Fibroblast of lung (primary cell): ENCODE measurements at regions not wholly inside any gene's neighbourhood (a gene's known extent, or its start where the extent isn't known, plus 50 kb on each side); places are given as distances from the start of the nearest gene placed in this dataset.

Source experiments
- DNase-seq, 2 donors: peaks; one replicate each; pipeline versions ENCODE4 v3.0.0 to v3.0.0-alpha.2; 2010; ENCODE audit warnings: low read depth in 2 of 2
- H2AFZ ChIP-seq: 2 replicates; pipeline ENCODE4 v1.5.1; 2012; ENCODE audit warnings: low read length, control low read depth, inconsistent platforms
- H3K27ac ChIP-seq: 2 replicates; pipeline ENCODE4 v1.5.1; 2011; ENCODE audit warnings: low read length, control low read depth; ENCODE audit not compliant: insufficient read depth
- H3K27me3 ChIP-seq: 2 replicates; pipeline ENCODE4 v1.5.1; 2011; ENCODE audit warnings: mild to moderate bottlenecking, low read length; ENCODE audit not compliant: control insufficient read depth, insufficient read depth
- H3K36me3 ChIP-seq: 2 replicates; pipeline ENCODE4 v1.5.1; 2011; ENCODE audit warnings: low read length; ENCODE audit not compliant: control insufficient read depth, insufficient read depth
- H3K4me1 ChIP-seq: 2 replicates; pipeline ENCODE4 v1.5.1; 2011; ENCODE audit warnings: low read length; ENCODE audit not compliant: control insufficient read depth, insufficient read depth; ENCODE audit errors: extremely low read depth
- H3K4me2 ChIP-seq: 2 replicates; pipeline ENCODE4 v1.5.1; 2011; ENCODE audit warnings: low read length, control low read depth; ENCODE audit not compliant: insufficient read depth; ENCODE audit errors: extremely low read depth
- H3K4me3 ChIP-seq, 4 experiments: fragments of 200-600 bp in 1 of 4; sonication (generic) in 1 of 4; replicated peaks in 1 of 4; 2 replicates each; pipeline ENCODE4 v1.5.1; 2011 to 2016; ENCODE audit warnings: low read length in 4 of 4, low read depth in 3 of 4, mild to moderate bottlenecking in 3 of 4, control low read depth in 2 of 4, inconsistent platforms in 1 of 4, mixed read lengths in 1 of 4; ENCODE audit not compliant: insufficient read depth in 1 of 4; ENCODE audit errors: control extremely low read depth in 1 of 4
- H3K79me2 ChIP-seq: 2 replicates; pipeline ENCODE4 v1.5.1; 2012; ENCODE audit warnings: mild to moderate bottlenecking, low read length, inconsistent platforms; ENCODE audit not compliant: control insufficient read depth, insufficient read depth
- H3K9ac ChIP-seq: 2 replicates; pipeline ENCODE4 v1.5.1; 2011; ENCODE audit warnings: mild to moderate bottlenecking, low read length, control low read depth; ENCODE audit not compliant: insufficient read depth
- H3K9me3 ChIP-seq: 2 replicates; pipeline ENCODE4 v1.5.1; 2012; ENCODE audit warnings: low read depth, low read length; ENCODE audit not compliant: control insufficient read depth, insufficient read depth
- H4K20me1 ChIP-seq: 2 replicates; pipeline ENCODE4 v1.5.1; 2011; ENCODE audit warnings: low read length; ENCODE audit not compliant: control insufficient read depth, insufficient read depth; ENCODE audit errors: extremely low read depth
- EZH2 ChIP-seq: IDR thresholded peaks from 2 replicates; pipeline ENCODE4 v1.5.1; 2012; ENCODE audit warnings: low read length, control low read depth, mild to moderate bottlenecking; ENCODE audit errors: missing control alignments
- TF ChIP-seq, protein P1 (sequence below), 2 donors: IDR thresholded peaks in 1 of 2; conservative IDR thresholded peaks in 1 of 2; 1 replicate in 1 of 2; 2 replicates in 1 of 2; pipeline ENCODE4 v1.5.1; 2011 to 2012; ENCODE audit warnings: low read length in 2 of 2, control low read depth in 1 of 2, inconsistent platforms in 1 of 2, low read depth in 1 of 2, mild to moderate bottlenecking in 1 of 2

GRCh38 chr3:36606871-36607765 lies 157.2 kb downstream of the DCLK3 start:
- DNase-seq = peak in 1 of 2 donors; percentile 96

GRCh38 chr3:36603423-36603822 lies 160.9 kb downstream of the DCLK3 start:
- H2AFZ ChIP-seq = no peak overlapping the region
- no peak for TF ChIP-seq EZH2
- TF ChIP-seq, protein P1, sequence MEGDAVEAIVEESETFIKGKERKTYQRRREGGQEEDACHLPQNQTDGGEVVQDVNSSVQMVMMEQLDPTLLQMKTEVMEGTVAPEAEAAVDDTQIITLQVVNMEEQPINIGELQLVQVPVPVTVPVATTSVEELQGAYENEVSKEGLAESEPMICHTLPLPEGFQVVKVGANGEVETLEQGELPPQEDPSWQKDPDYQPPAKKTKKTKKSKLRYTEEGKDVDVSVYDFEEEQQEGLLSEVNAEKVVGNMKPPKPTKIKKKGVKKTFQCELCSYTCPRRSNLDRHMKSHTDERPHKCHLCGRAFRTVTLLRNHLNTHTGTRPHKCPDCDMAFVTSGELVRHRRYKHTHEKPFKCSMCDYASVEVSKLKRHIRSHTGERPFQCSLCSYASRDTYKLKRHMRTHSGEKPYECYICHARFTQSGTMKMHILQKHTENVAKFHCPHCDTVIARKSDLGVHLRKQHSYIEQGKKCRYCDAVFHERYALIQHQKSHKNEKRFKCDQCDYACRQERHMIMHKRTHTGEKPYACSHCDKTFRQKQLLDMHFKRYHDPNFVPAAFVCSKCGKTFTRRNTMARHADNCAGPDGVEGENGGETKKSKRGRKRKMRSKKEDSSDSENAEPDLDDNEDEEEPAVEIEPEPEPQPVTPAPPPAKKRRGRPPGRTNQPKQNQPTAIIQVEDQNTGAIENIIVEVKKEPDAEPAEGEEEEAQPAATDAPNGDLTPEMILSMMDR (conservative IDR thresholded peaks at IDR 0.05 in 1 of 2, IDR thresholded peaks at IDR 0.05 in 1 of 2; ENCODE audit: low read depth in 1 of 2, low read length in 2 of 2) = no peak
- H4K20me1 ChIP-seq = no peaks in the 10 kb centered on the region
- H3K36me3 ChIP-seq = no peaks in the 10 kb centered on the region
- no peaks in the 10 kb centered on the region for H3K79me2 ChIP-seq
- no peak for DNase-seq
- H3K27ac ChIP-seq = no peak overlapping the region
- H3K9me3 ChIP-seq = no peaks in the 10 kb centered on the region
- H3K27me3 ChIP-seq = no peaks in the 10 kb centered on the region
- no peak overlapping the region for H3K9ac ChIP-seq
- H3K4me2 ChIP-seq = no peak overlapping the region
- no peak overlapping the region for H3K4me3 ChIP-seq
- H3K4me1 ChIP-seq = no peaks in the 10 kb centered on the region

More at GRCh38 chr3:36606871-36607765, 157.2 kb downstream of the DCLK3 start:
- TF ChIP-seq, protein P1 (conservative IDR thresholded peaks at IDR 0.05 in 1 of 2, IDR thresholded peaks at IDR 0.05 in 1 of 2; ENCODE audit: low read depth in 1 of 2, low read length in 2 of 2) = no peak
- TF ChIP-seq EZH2 = no peak
- H3K4me3 ChIP-seq = no peak overlapping the region
- no peaks in the 10 kb centered on the region for H3K27me3 ChIP-seq
- H3K79me2 ChIP-seq = no peaks in the 10 kb centered on the region
- no peak overlapping the region for H3K27ac ChIP-seq
- no peak overlapping the region for H2AFZ ChIP-seq
- no peak overlapping the region for H3K4me2 ChIP-seq
- H3K9ac ChIP-seq = no peak overlapping the region
- H3K9me3 ChIP-seq = no peaks in the 10 kb centered on the region
- H3K36me3 ChIP-seq = no peaks in the 10 kb centered on the region
- H3K4me1 ChIP-seq = no peaks in the 10 kb centered on the region
- no peaks in the 10 kb centered on the region for H4K20me1 ChIP-seq

DNA sequence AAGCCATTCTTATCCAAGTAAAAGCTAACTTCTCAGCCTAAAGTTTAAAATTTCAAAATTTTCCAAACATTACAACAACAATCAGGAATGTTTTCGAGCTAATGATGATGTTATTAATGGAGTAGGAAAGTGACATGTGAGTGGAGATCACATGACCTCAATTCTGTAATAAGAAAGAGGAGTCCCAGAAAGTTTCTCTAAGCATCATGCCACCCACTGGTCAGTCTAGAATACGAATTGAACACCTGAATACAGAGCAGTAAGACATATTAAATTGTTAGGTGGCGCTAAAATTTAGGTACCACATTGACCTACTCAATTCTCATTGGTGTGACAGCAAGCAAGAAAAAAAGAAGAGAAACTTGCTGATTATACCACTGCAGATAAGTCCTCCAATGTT lies 163.9 kb downstream of the DCLK3 start:
- DNase-seq = no peak
- TF ChIP-seq EZH2 = no peak
- TF ChIP-seq, protein P1 (conservative IDR thresholded peaks at IDR 0.05 in 1 of 2, IDR thresholded peaks at IDR 0.05 in 1 of 2; ENCODE audit: low read depth in 1 of 2, low read length in 2 of 2) = no peak
- H3K36me3 ChIP-seq = no peaks in the 10 kb centered on the region
- no peak overlapping the region for H3K4me2 ChIP-seq
- H3K4me3 ChIP-seq = no peak overlapping the region
- no peak overlapping the region for H3K27ac ChIP-seq
- H3K4me1 ChIP-seq = no peaks in the 10 kb centered on the region
- H4K20me1 ChIP-seq = no peaks in the 10 kb centered on the region
- H3K79me2 ChIP-seq = no peaks in the 10 kb centered on the region
- H3K9me3 ChIP-seq = no peaks in the 10 kb centered on the region
- no peaks in the 10 kb centered on the region for H3K27me3 ChIP-seq
- no peak overlapping the region for H3K9ac ChIP-seq
- H2AFZ ChIP-seq = no peak overlapping the region
